H1 (cell line): ENCODE measurements at regions not wholly inside any gene's neighbourhood (a gene's known extent, or its start where the extent isn't known, plus 50 kb on each side); places are given as distances from the start of the nearest gene placed in this dataset.

ENCODE experiments used
- BACH1 ChIP-seq: IDR thresholded peaks from 2 replicates; pipeline ENCODE4 v1.6.1; 2012; ENCODE audit warnings: low read length, improper control_type of control experiment
- FOSL1 ChIP-seq: IDR thresholded peaks from 2 replicates; pipeline ENCODE4 v1.6.1; 2011; ENCODE audit warnings: mild to moderate bottlenecking, low read depth, low read length, moderate library complexity; ENCODE audit not compliant: insufficient read depth
- GABPA ChIP-seq: IDR thresholded peaks from 2 replicates; pipeline ENCODE4 v1.6.1; 2011; ENCODE audit warnings: mild to moderate bottlenecking, low read length, moderate library complexity, borderline replicate concordance; ENCODE audit not compliant: insufficient read depth
- HDAC6 ChIP-seq: IDR thresholded peaks from one replicate; pipeline ENCODE4 v1.7.1; 2012; ENCODE audit warnings: low read depth, mild to moderate bottlenecking, inconsistent platforms, low read length, moderate library complexity
- KDM5A ChIP-seq: fragments of 200-600 bp; IDR thresholded peaks from 2 replicates; pipeline ENCODE4 v1.7.1; 2012; ENCODE audit warnings: mild to moderate bottlenecking, low read length, inconsistent platforms, mixed read lengths
- PHF8 ChIP-seq: fragments of 200-600 bp; sonication (generic); conservative IDR thresholded peaks from 2 replicates; pipeline ENCODE4 v1.7.1; 2012; ENCODE audit warnings: low read depth, mild to moderate bottlenecking, inconsistent platforms, low read length, moderate library complexity
- POLR2A ChIP-seq, 2 experiments: IDR thresholded peaks; 1 replicate in 1 of 2; 2 replicates in 1 of 2; pipeline ENCODE4 v1.6.1; 2011; ENCODE audit warnings: low read depth in 2 of 2, low read length in 2 of 2, mild to moderate bottlenecking in 2 of 2; ENCODE audit errors: control extremely low read depth in 1 of 2
- RFX5 ChIP-seq: IDR thresholded peaks from 2 replicates; pipeline ENCODE4 v1.6.1; 2011; ENCODE audit warnings: low read depth, low read length, improper control_type of control experiment, borderline replicate concordance
- SUZ12 ChIP-seq: fragments of 200-600 bp; sonication (generic); IDR thresholded peaks from 2 replicates; pipeline ENCODE4 v1.6.1; 2012; ENCODE audit warnings: mild to moderate bottlenecking, inconsistent platforms, low read length, moderate library complexity, mixed read lengths
- TEAD4 ChIP-seq: IDR thresholded peaks from 2 replicates; pipeline ENCODE4 v1.6.1; 2012; ENCODE audit warnings: low read depth, low read length, inconsistent platforms, mixed read lengths
- TF ChIP-seq, protein P1 (sequence below): fragments of 300-600 bp; sonication (generic); IDR thresholded peaks from 2 replicates; pipeline ENCODE4 v1.7.1; 2012; ENCODE audit warnings: low read length, moderate library complexity, mild to moderate bottlenecking, inconsistent platforms; ENCODE audit not compliant: insufficient replicate concordance

GRCh38 chr16:85261657-85262557, 149.6 kb upstream of the CIBAR2 start (continued):
- TF ChIP-seq, protein P1, sequence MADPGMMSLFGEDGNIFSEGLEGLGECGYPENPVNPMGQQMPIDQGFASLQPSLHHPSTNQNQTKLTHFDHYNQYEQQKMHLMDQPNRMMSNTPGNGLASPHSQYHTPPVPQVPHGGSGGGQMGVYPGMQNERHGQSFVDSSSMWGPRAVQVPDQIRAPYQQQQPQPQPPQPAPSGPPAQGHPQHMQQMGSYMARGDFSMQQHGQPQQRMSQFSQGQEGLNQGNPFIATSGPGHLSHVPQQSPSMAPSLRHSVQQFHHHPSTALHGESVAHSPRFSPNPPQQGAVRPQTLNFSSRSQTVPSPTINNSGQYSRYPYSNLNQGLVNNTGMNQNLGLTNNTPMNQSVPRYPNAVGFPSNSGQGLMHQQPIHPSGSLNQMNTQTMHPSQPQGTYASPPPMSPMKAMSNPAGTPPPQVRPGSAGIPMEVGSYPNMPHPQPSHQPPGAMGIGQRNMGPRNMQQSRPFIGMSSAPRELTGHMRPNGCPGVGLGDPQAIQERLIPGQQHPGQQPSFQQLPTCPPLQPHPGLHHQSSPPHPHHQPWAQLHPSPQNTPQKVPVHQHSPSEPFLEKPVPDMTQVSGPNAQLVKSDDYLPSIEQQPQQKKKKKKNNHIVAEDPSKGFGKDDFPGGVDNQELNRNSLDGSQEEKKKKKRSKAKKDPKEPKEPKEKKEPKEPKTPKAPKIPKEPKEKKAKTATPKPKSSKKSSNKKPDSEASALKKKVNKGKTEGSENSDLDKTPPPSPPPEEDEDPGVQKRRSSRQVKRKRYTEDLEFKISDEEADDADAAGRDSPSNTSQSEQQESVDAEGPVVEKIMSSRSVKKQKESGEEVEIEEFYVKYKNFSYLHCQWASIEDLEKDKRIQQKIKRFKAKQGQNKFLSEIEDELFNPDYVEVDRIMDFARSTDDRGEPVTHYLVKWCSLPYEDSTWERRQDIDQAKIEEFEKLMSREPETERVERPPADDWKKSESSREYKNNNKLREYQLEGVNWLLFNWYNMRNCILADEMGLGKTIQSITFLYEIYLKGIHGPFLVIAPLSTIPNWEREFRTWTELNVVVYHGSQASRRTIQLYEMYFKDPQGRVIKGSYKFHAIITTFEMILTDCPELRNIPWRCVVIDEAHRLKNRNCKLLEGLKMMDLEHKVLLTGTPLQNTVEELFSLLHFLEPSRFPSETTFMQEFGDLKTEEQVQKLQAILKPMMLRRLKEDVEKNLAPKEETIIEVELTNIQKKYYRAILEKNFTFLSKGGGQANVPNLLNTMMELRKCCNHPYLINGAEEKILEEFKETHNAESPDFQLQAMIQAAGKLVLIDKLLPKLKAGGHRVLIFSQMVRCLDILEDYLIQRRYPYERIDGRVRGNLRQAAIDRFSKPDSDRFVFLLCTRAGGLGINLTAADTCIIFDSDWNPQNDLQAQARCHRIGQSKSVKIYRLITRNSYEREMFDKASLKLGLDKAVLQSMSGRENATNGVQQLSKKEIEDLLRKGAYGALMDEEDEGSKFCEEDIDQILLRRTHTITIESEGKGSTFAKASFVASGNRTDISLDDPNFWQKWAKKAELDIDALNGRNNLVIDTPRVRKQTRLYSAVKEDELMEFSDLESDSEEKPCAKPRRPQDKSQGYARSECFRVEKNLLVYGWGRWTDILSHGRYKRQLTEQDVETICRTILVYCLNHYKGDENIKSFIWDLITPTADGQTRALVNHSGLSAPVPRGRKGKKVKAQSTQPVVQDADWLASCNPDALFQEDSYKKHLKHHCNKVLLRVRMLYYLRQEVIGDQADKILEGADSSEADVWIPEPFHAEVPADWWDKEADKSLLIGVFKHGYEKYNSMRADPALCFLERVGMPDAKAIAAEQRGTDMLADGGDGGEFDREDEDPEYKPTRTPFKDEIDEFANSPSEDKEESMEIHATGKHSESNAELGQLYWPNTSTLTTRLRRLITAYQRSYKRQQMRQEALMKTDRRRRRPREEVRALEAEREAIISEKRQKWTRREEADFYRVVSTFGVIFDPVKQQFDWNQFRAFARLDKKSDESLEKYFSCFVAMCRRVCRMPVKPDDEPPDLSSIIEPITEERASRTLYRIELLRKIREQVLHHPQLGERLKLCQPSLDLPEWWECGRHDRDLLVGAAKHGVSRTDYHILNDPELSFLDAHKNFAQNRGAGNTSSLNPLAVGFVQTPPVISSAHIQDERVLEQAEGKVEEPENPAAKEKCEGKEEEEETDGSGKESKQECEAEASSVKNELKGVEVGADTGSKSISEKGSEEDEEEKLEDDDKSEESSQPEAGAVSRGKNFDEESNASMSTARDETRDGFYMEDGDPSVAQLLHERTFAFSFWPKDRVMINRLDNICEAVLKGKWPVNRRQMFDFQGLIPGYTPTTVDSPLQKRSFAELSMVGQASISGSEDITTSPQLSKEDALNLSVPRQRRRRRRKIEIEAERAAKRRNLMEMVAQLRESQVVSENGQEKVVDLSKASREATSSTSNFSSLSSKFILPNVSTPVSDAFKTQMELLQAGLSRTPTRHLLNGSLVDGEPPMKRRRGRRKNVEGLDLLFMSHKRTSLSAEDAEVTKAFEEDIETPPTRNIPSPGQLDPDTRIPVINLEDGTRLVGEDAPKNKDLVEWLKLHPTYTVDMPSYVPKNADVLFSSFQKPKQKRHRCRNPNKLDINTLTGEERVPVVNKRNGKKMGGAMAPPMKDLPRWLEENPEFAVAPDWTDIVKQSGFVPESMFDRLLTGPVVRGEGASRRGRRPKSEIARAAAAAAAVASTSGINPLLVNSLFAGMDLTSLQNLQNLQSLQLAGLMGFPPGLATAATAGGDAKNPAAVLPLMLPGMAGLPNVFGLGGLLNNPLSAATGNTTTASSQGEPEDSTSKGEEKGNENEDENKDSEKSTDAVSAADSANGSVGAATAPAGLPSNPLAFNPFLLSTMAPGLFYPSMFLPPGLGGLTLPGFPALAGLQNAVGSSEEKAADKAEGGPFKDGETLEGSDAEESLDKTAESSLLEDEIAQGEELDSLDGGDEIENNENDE: no peak
- TF ChIP-seq FOSL1: no peak
- TF ChIP-seq PHF8: no peak
- no peak for TF ChIP-seq RFX5
- no peak for TF ChIP-seq KDM5A
- no peak for TF ChIP-seq POLR2A (IDR thresholded peaks at IDR 0.05; ENCODE audit: control extremely low read depth in 1 of 2, low read depth in 2 of 2, low read length in 2 of 2)
- TF ChIP-seq TEAD4: no peak
- no peak for TF ChIP-seq BACH1
- TF ChIP-seq SUZ12: no peak
- TF ChIP-seq GABPA: no peak
- TF ChIP-seq HDAC6: no peak
